ENCODE measurements at regions not wholly inside any gene's neighbourhood (a gene's known extent, or its start where the extent isn't known, plus 50 kb on each side); places are given as distances from the start of the nearest gene placed in this dataset.

DNA sequence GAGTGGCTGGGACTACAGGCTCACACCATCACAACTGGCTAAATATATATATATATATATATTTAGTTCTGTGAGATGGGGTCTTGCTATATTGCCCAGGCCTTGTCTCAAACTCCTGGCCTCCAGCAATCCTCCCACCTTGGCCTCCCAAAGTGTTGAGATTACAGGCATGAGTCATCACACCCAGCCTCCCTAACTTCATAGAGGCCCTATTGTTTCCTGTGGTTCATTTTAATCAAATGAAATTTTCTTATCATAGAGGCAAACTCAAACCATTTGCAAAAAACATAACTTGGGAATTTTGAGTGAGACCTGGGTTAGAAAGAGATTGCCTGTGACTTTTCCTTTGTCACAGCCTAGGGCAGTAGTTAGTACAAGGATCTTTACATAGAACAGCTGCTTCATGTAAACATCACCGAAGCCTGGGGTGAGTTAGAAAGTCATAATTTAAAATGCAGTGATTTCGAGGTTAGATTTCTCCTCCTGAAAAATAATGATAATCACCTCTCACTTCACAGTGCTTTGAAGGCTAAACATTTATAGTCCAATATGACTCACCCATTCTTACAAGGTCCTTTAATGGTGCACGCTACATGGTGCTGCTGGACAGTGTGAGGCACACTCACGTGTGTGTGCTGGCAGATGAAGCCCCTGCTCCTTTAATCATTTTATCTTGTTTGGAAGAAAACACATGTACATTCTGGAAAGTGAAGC lies 188.9 kb downstream of the RHOU start:
- no peak overlapping the region for H3K4me3 ChIP-seq (ENCODE audit: low read depth, low read length)
- TF ChIP-seq, protein P1, sequence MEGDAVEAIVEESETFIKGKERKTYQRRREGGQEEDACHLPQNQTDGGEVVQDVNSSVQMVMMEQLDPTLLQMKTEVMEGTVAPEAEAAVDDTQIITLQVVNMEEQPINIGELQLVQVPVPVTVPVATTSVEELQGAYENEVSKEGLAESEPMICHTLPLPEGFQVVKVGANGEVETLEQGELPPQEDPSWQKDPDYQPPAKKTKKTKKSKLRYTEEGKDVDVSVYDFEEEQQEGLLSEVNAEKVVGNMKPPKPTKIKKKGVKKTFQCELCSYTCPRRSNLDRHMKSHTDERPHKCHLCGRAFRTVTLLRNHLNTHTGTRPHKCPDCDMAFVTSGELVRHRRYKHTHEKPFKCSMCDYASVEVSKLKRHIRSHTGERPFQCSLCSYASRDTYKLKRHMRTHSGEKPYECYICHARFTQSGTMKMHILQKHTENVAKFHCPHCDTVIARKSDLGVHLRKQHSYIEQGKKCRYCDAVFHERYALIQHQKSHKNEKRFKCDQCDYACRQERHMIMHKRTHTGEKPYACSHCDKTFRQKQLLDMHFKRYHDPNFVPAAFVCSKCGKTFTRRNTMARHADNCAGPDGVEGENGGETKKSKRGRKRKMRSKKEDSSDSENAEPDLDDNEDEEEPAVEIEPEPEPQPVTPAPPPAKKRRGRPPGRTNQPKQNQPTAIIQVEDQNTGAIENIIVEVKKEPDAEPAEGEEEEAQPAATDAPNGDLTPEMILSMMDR (IDR thresholded peaks at IDR 0.05; ENCODE audit: insufficient read depth, low read depth, low read length) = no peak
- peak; percentile 73 for DNase-seq (ENCODE audit: low read depth)

DNA sequence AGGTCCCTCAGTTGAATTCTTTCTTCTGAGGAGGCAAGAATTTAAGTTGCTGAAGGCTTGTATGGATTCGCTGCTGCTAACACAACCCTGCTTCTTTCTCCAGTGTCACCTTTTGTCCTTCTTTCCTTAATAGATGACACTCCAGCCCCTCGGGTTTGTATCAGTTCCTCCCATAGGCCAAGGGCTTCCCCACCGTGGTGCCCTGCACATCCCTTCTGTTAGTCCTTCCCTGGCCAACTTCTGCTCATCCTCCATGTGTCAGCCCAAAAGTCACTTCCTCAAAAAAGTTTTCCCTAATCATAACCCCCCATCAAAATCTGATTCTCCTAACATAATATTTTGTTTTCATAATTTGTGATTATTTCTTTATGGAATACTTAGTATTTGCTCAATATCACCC lies 190.4 kb downstream of the RHOU start:
- DNase-seq (ENCODE audit: low read depth) = no peak
- TF ChIP-seq, protein P1 (IDR thresholded peaks at IDR 0.05; ENCODE audit: insufficient read depth, low read depth, low read length) = no peak
- no peak overlapping the region for H3K4me3 ChIP-seq (ENCODE audit: low read depth, low read length)

DNA sequence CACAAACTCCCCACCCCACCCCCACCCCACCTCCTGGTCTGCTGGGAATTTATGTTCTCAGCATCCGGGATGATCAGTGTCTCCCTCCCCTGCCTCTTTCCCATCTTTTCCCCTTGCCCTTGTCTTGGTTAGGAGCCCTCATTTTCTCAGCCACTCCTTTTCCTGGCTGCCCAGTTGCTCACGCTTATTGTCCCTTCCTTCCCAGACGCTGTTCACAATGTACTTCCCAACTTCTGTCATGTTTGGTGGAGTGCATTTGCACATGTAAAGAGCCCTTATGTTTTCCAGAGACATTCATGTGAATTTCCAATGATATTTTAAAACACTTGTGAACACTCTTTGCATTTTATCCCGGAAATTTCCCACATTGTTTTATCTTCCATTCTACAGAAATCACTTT lies 192.1 kb downstream of the RHOU start:
- DNase-seq (ENCODE audit: low read depth) = no peak
- TF ChIP-seq, protein P1 (IDR thresholded peaks at IDR 0.05; ENCODE audit: insufficient read depth, low read depth, low read length) = no peak
- H3K4me3 ChIP-seq (ENCODE audit: low read depth, low read length) = no peak overlapping the region

DNA sequence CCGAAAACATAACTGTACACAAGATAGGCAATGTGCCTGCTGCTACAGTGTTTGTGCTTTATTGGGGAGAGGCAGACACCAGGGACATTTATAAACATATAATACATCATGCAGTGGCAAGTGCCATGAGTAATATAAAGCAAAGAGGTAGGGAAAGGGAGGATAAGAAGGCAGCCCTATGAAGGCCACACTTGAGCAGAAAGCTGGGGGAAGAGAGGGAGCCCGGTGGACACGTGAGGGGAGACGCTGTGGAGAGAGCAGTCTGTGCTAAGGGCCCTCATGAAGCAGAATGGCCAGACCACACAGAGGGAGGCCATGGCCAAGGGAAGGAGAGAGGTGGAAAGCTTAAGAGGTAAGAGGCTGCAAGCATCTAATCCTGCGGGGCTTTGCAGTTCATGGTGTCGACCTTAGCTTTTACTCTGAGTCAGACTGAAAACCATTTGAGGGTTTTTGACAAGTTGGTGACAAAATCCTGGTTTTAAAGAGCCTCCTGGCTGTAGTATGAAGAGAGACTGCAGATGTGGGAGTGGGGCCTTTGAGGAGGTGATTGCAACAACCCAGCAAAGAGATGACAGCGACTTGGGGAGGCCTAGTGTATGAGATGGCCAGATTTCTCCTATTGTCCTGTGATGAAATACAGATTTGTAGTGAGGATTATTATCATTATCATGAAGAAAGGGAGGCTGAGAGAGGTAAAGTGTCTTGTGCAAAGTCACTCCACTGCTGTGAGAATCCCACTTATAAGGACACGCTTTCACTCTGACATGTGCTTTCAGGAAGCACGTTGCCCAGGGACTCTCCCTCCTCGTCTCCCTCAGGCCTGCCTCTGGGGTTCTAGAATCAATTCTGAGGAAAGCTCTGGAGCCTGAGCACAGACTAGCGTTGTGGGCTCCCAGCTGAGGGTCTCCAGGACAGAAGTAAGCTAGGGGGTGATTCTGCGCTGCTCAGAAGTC lies 192.9 kb downstream of the RHOU start:
- no peak overlapping the region for H3K4me3 ChIP-seq (ENCODE audit: low read depth, low read length)
- DNase-seq (ENCODE audit: low read depth) = peak; percentile 36
- TF ChIP-seq, protein P1 (IDR thresholded peaks at IDR 0.05; ENCODE audit: insufficient read depth, low read depth, low read length) = no peak

DNA sequence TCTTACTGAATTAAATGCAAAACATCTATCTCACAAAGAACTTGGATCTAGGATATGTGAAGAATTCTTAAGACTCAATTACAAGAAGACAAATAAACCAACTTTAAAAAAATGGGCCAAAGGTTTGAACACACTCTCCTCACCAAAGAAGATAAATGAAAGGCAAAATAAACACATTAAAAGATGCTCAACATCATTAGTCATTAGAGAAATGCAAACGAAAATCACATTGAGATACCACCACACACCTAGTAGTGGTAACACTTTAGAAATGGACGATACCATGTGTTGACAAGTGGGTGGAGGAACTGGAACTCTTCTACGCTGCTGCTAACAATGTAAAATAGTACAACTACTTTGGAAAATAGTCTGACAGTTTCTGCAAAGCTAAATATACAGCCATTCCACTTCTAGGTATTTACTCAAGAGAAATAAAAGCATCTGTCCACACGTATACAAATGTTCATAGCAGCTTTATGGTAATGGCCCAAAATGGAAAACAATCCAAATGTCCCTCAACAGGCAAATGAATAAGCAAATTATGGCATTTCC lies 194.3 kb downstream of the RHOU start:
- no peak overlapping the region for H3K4me3 ChIP-seq (ENCODE audit: low read depth, low read length)
- TF ChIP-seq, protein P1 (IDR thresholded peaks at IDR 0.05; ENCODE audit: insufficient read depth, low read depth, low read length) = no peak
- DNase-seq (ENCODE audit: low read depth) = no peak

- TF ChIP-seq, protein P1 (IDR thresholded peaks at IDR 0.05; ENCODE audit: insufficient read depth, low read depth, low read length) = no peak
- H3K4me3 ChIP-seq (ENCODE audit: low read depth, low read length) = no peak overlapping the region
- DNase-seq (ENCODE audit: low read depth) = peak; percentile 81
These were observed 195.2 kb downstream of the RHOU start for GRCh38 chr1:228930479-228930957.
